H54 (cell line): ENCODE measurements at regions not wholly inside any gene's neighbourhood (a gene's known extent, or its start where the extent isn't known, plus 50 kb on each side); places are given as distances from the start of the nearest gene placed in this dataset.
"Not testable (repeated sequence)": the region's sequence is repeated elsewhere in the genome, so short reads cannot be mapped to it uniquely, and the experiment has no call there.

ENCODE experiments used
- DNase-seq: peaks from one replicate; pipeline ENCODE4 v3.0.0; 2011; ENCODE audit warnings: low spot score, mixed read lengths; ENCODE audit not compliant: insufficient read length
- FAIRE-seq: peaks from 3 replicates; lab custom pipeline; 2011; peaks lifted over from hg19 to GRCh38; lab: Jason Lieb, UNC
- POLR2A ChIP-seq: IDR thresholded peaks from 2 replicates; pipeline ENCODE4 v1.6.1; 2011; ENCODE audit warnings: low read depth, mild to moderate bottlenecking, low read length

DNA sequence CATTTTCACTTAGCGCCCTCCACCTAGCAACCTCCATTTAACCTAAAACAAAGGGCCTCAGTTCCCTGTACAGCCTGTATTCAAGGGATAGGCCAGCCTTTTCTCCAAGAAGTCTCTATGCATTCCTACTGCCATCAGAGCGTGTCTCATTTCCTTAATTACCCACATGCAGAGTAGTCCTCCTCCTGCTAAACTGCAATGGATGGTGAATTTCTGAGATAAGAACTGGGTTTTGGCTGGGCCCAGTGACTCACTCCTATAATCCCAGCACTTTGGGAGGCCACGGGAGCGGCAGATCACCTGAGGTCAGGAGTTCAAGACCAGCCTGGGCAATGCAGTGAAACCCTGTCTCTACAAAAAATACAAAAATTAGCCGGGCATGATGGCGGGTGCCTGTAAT lies 71.1 kb upstream of the GPR158 start:
- TF ChIP-seq POLR2A = no peak
- DNase-seq = no peak
- no peak for FAIRE-seq

- DNase-seq = no peak
- no peak for FAIRE-seq
- no peak for TF ChIP-seq POLR2A
These were observed 70.4 kb upstream of the GPR158 start for GRCh38 chr10:25104441-25104840.

DNA sequence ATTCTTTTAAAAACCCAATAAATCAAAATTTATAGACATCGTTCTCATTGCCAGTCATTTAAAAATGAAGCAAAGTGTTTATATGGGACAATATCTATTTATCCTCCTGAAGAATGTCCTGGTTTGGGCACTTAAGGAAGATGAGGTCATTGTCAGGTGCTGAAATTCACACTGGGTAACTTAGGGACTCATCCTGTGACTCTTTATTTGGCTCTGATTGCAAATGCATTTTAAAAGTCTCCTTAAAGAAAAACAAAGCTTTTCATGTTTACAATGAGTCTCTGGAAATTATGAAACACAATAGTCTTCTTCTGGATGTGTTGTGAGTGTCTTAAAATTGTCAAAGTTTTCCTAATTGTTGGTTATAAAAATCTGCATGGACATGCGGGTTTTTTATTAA lies 69.5 kb upstream of the GPR158 start:
- no peak for FAIRE-seq
- TF ChIP-seq POLR2A = no peak
- no peak for DNase-seq

DNA sequence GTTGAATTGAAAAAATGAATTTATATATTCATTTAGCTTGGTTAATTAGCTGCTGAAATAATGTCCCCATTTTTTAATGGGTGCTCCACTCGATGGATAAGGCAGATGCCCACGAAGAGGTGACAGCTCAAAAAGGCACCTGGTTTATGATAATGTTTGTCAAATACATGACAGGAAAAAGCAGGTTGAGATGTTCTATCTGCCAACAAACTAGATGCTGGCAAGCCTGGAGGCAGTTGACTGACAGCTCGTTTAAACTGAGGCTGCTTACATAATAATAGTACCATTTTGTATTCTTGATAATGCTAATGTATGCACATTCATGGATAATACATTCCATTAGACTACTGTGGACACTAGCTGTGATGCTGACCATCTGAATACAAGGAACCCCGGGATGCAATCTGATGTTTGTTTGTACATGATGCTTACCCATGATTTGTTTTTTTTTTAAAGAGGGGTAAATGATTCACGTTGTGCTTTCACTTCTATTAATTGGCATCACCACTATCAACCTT lies 69.0 kb upstream of the GPR158 start:
- no peak for FAIRE-seq

DNA sequence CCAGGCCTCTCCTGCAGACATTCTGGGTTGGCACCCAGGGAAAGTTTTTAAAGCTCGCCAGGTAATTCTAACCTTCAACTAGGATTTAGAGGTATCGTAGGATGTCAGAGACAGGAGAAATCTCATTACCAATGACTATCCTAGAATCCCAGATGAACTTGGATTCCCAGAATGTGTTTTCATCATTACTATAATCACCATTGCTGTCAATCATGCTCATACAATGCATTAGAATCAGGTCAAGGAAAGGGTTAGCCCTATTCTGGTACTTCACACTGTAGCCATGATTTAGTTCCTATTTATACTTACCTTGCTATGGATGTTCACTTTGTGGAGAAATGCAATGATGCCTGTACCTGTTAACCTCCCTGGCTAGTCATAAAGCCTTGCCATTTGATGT lies 67.0 kb upstream of the GPR158 start:
- no peak for FAIRE-seq
- no peak for TF ChIP-seq POLR2A
- no peak for DNase-seq

More for the DNA sequence above, 69.0 kb upstream of the GPR158 start:
- TF ChIP-seq POLR2A = no peak
- no peak for DNase-seq

GRCh38 chr10:25109896-25110295 lies 64.9 kb upstream of the GPR158 start:
- FAIRE-seq, DNase-seq: not testable (repeated sequence)

DNA sequence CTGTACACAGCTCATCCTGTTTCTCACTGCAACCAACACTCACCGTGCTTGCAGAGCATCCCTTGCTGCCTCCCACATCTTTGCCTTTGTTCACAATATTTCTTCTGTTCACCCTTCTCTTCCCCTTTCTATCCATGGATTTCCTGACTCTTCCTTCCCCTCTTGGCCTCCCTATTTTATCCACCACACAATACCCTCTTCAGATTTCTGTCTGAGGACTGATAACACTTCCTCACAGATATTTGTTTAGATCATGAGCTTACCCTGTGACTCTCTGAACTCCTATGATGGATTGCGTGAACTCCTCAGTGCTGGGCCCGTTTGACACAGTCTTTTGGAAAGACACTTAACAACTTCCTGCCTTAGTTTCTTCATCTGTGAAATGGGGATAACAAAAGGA lies 62.8 kb upstream of the GPR158 start:
- FAIRE-seq = no peak
- TF ChIP-seq POLR2A = no peak
- DNase-seq = no peak

DNA sequence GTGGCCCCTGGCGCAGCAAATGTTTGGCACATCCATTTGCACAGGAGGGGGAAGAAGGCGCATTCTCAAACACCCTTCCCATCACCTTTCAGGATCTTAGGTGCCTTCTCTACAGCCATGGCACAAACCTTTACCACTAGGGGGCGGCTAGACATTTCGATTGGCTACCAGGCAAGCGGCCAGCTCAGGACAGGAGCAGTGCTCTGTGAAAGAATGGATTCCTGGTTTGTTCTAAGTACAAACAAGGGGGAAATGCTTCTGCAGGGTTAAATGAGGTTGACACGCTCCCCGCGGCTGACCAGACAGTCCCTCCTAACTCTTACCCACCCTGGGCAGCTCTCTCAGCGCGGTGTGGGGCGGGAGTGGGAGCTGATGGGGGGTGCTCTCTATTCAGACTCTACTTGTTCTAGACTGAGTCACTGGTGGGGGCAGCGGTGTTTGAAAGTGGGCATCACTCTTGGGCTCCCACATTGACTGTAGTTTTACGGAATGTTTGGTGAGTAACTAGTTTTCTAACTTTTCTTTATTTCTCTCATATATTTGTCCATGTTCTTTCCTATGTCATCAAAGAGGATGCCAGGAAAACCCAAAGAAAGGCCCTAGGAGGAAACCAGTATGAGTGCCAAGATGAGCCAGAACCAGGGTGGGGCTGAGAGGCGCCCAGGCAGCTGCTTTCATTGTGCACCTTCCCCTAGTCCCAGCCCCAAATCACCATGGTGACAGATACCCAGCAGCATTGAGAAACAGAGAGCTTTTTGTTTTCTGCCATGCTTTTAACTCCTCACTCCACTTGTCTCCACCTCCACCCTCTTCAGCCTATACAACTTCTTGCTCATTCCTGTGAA lies 61.4 kb upstream of the GPR158 start:
- DNase-seq (peak; percentile 45), FAIRE-seq (peak; percentile 58)
- TF ChIP-seq POLR2A = no peak

GRCh38 chr10:25114036-25114411 lies 60.8 kb upstream of the GPR158 start:
- no peak for TF ChIP-seq POLR2A
- DNase-seq = no peak
- no peak for FAIRE-seq

- TF ChIP-seq POLR2A = no peak
- DNase-seq = no peak
- FAIRE-seq = no peak
These were observed 57.0 kb upstream of the GPR158 start for GRCh38 chr10:25117757-25118156.

DNA sequence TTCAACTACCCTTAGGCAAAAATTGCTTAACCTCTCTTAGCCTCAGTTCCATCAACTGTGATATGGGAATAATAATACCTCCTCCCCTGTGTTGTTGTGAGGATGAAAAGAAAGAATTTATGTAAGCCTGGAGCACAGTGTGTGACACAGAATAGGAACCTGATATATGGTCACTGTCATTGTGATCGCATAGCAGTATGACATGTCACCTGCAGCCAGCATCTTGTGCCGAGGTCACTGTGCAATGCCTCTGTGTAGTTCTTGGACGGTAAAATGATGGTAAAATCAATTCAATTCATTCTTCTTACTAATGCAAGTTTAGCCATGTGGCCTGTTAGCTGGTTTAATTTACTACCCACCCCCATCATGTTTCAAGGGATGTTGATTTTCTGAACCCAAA lies 54.6 kb upstream of the GPR158 start:
- FAIRE-seq = no peak

More for the DNA sequence above, 54.6 kb upstream of the GPR158 start:
- TF ChIP-seq POLR2A = no peak
- DNase-seq = no peak
